ENCODE measurements at regions not wholly inside any gene's neighbourhood (a gene's known extent, or its start where the extent isn't known, plus 50 kb on each side); places are given as distances from the start of the nearest gene placed in this dataset.
"Not testable (repeated sequence)": the region's sequence is repeated elsewhere in the genome, so short reads cannot be mapped to it uniquely, and the experiment has no call there.

DNA sequence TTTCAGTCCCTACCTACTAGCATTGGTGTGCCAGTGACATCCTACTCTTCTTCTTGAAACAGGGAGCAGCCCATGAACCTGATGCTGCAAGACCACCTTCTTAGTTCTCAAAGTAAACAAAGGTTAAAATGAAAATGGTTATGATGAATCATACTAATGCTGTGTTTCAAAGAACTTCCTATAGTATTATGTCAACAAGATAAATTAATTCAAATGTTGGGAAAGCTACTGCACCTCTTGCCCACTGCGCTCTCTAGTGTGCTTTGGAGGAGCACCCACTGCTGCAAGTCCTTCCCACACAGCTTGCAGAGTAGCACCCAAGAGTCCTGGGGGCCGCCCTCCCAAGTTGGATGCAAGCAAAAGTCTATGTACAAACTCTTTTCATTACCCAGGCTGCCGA is 81.1 kb downstream of the CD200R1L start:
- no peak for DNase-seq

DNA sequence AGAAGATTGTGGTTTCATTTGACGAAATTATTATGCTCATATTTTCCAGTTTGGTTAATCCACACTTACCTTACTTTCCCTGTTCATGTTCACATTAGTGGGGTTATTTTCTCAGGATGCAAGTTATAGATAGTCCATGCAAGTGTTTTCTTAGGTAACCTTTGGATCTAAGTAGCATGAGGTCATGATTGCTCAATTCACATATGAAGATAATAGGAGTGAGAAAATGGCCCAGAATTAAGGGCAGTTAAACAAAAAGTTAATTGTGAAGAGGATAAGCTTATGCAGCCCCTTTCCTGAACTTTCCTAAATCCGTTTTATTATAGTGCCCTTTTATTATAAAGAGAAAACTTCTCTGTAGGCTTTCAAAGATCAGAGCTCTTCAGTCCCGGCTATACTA is 83.4 kb downstream of the CD200R1L start:
- no peak for DNase-seq

DNA sequence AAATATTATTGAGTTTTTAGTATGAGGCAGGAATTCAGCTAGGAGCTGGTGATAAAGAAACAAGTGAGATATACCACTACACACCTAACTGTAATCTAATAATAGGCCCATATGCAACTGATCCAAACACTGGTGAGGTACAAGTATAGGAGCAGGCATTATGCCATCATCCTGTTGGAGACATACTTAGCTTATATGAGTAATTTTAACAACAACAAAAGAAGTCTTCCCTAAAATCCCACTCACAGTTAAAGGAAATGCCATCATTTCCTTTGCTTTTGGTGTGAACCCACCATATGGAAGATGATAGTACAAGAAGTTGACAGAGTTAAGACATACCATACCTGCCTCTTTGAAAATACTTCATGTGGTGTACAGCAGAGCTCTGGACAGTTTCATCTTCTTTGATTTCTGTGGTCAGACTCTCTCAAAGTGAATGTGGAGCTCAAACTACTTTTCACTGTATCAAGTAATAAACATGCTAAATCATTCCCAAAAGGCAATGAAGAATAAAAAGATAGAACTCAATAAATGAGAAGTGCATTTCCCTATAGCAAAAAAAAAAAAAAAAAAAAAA is 85.5 kb downstream of the CD200R1L start:
- no peak for DNase-seq

DNA sequence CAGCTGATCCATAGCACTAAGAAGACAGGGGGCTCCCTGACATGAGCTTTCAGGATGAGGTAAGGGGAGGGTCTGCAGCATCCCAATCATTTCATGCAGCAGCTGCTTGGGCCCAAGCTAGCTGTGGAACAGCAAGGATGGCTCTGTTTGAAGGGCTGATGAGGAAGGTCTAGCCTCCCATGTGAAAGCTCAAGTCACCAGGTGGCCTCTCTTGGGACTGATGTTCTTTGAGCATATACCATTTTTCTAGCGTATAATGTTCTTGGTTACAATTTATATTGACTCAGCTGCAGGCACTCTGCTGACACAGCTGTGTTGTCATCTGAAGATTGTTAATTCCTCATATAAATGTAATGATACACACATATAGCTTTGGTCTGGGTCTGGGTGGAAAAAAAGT is 87.0 kb downstream of the CD200R1L start:
- DNase-seq, result no peak

DNA sequence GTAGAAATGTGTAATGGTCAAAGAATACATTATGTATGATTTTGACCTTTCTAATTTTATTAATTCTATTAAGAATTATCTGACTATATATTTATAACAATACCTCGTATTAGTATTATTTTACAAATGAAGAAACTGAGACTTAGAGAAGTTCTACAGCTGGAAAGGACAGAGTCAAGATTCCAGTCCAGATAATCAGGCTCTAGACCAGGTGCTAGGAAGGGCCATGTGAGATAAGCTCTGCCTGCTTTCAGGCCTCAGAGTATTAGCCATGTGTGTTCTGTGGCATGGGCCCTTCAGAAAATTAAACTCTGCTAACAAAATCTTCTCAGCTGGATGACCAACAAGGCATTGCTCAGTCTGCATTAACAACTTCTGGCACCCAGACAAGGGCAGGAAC is 87.5 kb downstream of the CD200R1L start:
- peak; percentile 20 for DNase-seq

DNA sequence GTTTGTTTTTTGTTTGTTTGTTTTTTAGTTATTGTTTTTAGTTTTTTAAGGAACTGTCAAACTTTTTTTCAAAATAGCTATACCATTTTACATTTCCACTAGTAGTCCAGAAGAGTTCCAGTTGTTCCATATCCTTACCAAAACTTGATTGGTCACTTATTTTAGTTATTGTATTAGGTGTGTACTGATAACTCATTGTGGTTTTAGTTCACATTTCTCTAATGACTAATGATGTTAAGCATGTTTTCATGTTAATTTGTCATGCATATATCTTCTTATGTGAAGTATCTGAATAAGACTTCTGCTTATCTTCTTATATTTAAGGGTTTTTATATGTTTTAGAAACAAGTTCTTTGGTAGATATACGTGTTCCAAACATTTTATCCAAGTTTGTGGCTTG is 89.5 kb downstream of the CD200R1L start:
- DNase-seq, result no peak

DNA sequence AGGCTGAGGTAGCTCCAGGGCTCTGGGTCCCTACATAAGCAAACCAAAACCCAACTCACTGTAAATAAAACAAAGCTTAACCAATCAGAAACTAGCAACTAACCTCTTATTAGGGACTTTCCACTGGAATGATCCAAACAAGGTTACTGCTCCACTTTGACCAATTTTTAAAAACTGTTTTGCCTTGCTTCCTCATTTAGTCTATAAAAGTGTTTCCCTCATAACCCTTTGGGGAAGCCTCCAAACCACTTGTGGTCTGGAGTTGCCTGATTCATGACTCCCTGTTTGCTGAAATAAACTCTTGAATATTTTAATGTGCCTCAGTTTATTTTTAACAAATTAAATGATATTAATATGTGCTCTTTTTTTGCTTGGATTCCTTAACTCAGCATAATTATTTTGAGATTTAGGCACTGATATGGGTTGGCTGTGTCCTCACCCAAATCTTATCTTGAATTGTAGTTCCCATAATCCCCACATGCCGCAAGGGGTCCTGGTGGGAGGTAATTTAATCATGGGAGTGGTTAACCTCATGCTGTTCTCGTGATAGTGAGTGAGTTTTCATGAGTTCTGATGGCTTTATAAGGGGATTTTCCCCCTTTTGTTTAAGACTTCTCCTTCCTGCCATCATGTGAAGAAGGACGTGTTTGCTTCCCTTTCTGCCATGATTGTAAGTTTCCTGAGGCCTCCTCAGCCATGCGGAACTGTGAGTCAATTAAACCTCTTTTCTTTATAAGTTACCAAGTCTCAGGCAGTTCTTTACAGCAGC is 90.6 kb downstream of the CD200R1L start:
- peak; percentile 51 for DNase-seq

DNA sequence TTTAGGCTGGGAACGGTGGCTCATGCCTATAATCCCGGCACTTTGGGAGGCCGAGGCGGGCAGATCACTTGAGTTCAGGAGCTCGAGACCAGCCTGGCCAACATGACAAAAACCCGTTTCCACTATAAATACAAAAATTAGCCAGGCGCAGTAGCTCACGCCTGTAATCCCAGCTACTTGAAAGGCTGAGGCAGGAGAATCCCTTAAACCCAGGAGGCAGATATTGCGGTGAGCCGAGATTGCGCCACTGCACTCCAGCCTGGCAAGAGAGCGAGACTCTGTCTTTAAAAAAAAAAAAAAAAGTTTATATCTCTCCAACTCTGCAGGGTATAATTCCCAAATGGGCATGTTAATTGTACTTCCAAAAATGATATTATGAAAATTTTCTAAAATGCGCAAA is 91.6 kb downstream of the CD200R1L start:
- DNase-seq, result not testable (repeated sequence)

DNA sequence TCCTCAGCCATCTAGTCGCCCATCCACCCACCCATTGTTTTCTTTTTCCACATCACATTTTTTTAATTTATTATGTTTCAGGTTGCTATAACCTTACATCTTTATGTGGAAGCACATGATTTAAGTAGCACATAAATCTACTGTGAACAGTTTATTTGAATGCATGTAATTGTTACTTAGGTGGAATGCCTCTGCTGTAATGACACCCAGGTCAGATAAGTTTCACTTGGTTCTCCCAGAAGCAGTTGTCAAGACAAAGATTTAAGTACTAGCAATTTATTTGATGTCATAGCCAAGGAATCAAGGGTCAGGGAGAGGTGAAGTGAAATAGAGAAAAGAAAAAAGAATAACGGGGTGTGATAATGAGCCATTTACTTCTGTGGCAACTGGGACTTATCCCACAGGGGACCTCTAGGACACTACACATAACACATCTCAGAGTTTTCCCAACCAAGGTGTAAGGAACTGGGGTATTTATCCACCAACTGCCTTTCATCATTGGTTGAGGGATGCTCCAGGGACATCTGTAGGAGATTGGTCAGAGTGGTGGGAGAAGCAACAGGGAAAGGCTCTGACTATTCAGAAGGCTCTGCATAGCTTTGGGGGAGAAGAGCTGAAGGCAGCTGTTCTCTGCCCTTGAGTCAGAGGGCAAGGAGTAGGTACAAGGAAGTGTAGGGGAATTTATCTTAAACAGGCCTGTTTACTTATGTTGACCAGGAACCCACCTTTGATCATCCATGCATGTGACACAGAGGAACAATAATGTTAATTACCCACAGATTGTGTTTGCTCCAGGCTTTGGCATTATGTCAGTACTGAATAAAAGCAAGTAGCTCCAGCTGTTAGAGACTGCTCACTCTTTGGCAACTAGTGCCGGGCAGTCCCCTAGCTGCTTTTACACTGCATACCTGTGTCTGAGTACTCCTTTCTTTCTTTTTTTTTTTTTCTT is 94.8 kb downstream of the CD200R1L start:
- no peak for DNase-seq

DNA sequence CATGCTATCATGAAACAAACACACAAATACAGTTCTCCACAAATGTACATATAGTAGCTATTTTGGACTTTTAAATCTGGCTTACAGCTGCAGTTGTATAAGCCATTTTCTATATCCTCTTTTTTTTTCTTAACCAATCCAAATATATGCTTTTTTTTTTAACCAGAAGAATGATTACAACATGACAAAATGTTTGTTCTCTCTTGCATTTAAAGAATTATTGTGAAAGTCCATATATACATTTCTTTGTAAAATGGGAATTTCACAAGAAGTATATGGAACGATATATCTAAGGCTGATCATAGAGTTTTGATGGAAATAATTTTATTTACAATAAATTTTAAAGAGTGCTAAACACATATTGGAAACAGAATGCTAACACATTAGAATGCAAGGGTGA is 95.6 kb downstream of the CD200R1L start:
- DNase-seq, result no peak

DNA sequence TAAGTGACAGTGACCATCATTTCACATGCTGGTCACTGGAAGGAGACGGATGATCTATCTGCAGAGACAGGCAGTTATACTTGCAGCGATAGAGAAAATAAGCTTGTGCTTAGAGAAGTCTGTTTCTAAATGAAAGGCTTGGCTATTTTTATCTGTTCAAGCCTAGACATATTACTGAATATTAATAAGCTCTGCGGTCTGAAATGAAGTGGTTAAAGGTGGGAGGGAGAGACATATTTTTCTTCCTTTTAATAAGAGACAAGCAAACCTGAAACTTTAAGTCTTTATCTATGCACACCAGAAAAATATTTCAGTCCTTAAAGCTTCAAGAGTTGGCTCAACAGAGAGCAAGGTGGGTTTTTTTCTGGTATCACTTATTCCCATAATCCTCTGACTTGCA is 99.0 kb downstream of the CD200R1L start:
- DNase-seq, result no peak

DNA sequence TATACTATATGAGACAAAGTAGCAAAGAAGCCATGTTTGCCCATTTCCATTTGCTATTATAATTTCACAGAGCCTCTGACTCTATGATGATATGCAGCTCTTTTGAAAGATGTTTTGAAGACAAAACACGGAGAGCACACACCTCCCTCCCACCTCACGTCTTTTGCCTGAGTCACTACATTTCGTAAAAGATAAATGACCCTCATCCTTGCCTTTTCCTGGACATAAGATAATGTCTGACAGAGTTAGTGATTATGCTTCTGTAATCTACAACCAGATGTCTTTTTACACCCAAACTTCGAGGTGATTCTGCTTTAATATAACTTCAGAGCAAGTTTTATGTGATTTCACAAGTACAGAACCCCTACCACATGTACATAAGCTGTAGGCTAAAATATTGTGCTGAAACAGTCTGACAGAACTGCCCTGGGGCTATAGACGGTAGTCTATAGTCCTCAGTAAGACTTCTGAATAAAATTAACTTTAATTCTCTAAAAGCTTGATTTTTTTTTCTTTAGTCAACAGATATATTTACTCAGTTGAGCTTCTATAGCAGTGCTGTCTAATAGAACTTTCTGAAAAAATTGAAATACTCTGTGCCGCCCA is 99.9 kb downstream of the CD200R1L start:
- peak; percentile 35 for DNase-seq

DNA sequence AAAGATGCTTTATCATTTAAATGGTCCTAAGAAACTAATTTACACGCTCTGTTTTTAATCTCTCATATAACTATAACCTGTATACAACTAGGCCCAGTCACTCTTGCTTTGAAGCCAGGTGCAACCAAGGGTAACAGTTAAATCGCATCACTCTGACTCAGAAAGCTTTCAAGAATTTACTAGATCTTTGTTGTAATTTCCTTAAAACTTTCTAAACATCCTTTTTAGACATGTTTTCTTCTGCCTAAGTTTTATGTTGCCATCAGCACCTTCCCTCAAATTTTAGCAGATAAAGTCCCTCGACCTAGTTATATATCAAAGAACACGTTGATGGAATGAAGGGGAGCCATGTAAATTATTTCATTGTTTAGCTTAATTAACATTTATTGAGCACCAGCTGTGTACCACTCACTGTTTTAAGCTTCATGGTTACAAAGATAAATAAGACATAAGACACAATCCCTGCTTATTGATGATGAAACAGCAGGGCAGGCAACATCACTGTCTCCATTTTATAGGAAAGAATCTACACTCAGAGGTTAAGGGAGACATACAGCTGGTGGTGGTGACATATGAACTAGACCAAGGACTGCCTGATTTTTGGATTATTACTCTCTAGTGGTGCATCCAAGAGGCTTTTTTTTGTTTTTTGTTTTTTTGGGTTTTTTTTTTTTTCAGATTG is 101.0 kb downstream of the CD200R1L start:
- DNase-seq, result no peak

DNA sequence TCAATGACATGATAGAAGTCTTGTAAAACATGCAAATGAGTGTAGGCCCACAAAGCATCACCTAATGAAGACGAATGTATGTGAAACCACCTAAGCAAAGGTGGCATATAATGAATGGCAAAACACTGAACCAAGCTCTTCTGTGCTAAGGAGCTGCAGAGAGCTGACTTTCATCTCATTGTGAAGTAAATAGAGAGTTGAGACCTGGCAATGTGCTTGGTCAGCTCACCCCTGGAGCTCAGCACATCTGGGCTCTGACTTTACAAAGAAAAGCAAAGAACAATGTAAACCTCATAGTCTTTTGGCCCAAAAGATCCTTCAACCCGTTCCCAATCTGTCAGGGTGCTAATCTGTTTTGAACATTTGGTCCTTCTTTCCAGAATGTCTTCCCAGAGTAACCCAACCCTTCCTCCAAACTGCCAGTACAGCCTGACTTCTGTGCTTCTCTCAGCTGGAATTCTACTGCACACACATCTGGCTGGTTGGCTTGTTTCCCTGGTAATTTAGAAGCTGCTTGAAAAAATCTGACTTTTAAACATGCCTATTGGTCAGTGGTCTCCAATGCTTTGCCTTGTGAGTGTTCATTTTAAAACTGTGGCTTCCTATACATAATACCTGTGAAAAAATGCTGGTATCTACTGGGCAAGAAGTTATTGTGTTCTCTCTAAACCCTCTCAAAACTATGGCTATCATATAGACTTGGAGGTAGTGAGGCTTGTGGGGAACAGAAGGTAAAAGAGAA is 101.7 kb downstream of the CD200R1L start:
- DNase-seq, result no peak

DNA sequence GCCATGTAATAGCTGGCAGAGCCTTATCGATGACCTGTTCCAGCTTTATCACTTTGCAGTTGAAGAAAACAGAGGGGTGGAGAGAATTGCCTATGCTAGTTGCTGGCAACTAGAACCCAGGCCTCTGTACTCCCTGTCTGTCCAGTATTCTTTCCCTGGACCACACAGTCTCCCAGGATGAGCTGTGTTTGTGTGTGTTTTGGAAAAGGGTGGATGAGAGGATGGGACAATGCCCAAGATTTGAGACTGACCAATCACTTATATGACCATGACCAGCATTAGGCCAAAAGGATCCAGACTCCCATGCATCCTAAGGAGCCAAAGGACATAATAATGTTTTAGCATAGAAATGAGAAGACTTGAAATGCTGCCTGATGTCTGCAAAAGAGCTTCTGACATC is 102.6 kb downstream of the CD200R1L start:
- DNase-seq, result no peak

DNA sequence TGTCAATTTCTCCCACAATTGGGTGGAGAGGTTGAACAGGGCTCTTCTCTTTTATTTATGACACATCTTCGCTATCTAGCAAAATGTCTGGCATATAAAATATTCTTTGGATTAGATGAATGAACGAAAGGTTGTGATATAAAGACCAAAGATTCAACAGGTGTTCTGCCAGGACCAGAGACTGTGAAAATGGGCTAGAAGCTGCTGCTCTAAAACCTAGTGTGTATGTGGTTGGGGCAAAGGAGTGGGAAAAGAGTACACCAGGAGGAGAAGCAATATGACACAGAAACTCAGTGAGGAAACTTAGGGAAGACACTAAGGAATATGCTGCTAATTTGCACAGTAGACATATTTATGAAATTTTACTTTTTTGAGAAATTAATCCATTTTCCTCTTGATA is 102.0 kb upstream of the CCDC80 start:
- no peak for DNase-seq

DNA sequence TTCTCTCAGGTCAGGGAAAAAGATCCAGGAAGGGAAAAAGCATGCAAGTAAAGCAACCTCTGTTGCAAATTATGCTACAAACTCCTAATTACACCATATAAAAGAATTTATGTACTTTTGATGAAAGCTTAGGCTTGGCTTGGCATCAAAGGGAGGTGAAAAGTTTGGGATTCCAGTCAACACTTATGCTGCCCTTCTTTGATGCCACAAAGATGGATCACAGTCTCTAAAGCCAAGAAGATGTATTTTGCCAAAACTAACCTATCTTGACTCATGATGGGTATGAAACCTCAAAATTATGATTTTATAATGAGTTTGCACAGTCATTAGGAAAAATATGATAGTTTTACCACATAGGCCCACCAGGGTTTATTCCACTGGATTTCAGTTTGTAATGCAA is 101.0 kb upstream of the CCDC80 start:
- DNase-seq, result no peak

DNA sequence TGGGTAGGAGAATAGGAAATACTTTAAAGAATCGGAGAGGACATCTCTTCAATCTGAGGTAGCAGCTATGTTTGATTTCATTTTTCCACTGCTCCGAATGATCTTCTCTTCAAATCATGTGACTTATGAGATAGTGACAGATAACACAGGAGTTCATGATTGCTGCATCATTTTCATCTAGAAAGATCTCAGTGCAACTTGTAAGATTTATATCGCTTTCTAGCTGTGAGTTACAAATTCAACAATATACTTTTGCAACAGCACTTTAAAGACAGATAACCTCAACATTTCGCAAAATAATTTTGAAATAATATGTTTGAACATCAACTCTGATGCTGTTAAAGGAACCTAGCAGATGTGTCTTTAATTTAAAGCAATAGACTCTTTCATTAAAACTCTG is 99.9 kb upstream of the CCDC80 start:
- DNase-seq, result peak; percentile 68

DNA sequence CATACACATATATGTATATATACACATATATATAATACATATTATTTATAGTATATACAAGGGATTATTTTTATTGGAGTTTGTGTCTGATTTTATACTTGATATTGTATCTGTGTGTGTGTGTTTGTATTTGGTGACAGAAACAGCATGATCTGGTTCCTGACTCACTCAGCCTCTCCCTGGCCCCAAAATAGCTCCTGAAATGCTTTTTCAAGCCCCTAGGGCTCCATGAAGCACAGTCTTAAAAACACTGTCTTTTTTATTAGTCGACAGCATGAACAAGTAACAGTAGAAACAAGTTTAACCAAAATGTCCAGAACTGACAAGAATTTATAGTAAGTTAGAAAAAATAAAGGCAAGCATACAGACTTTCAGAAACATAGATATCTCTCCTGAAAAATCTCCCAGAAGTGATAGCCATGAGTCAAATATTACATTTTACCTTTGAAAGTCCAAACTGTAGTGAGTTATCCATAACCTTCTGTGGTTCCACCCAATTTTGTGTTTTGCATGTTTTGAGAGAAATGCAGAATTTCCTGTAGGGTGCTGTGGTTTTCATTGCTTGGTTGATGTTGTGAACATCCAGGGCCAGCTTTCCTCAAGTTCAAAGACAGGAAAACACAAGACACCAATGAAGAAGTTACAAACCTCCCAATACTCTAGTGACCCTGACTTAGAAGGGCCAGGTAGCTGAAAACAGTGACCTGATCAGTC is 98.5 kb upstream of the CCDC80 start:
- no peak for DNase-seq

DNA sequence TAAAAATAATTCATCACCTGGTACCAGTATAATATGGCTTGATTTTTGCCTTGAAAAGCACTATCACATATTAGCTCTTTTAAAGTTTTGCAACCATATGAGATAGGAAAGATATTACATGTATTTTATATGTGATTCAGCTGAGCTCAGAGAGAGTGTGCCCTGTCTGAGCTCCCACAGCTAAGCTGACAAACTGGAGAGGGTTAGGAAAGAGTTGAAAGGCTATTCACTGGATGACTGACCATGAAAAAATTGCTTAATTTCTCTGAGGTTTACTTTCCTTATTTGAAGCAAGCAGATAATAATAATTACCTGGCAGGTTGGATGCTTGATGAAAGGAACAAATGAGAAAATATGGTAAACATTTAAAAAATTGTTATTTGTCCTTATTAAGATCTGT is 97.4 kb upstream of the CCDC80 start:
- no peak for DNase-seq

DNA sequence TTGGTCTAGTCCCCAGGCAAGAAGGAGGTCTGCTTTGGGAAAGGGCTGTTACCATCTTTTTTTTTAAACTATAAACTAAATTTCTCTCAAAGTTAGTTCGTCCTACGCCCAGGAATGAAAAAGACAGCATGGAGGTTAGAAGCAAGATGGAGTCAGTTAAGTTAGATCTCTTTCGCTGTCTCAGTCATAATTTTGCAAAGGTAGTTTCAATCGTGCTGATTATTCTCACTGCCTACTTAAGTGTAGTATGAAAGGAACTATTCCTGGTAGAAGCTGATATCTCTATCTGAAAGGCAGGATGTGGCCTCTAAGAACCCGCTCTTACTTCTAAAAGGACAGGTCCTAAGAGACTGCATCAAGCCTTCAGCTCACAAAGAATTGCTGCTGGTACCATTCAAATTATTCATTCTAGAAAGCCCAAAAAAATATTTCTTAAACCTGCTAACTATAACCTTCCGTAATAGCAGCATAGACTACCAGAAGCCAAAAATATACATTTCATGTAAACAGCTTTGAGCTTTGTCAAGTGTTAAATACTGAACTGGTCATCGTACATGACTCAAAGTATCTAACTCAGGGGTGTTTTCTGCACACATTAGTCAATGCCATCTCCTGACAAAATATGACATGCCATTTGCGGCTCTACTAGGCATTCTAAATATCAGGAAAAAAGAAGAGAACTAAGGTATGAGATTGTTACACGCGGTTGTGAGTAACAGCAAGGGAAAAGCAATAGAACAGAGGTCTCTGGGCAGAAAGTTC is 96.0 kb upstream of the CCDC80 start:
- peak; percentile 55 for DNase-seq
